ENCODE measurements at regions not wholly inside any gene's neighbourhood (a gene's known extent, or its start where the extent isn't known, plus 50 kb on each side); places are given as distances from the start of the nearest gene placed in this dataset.

DNA sequence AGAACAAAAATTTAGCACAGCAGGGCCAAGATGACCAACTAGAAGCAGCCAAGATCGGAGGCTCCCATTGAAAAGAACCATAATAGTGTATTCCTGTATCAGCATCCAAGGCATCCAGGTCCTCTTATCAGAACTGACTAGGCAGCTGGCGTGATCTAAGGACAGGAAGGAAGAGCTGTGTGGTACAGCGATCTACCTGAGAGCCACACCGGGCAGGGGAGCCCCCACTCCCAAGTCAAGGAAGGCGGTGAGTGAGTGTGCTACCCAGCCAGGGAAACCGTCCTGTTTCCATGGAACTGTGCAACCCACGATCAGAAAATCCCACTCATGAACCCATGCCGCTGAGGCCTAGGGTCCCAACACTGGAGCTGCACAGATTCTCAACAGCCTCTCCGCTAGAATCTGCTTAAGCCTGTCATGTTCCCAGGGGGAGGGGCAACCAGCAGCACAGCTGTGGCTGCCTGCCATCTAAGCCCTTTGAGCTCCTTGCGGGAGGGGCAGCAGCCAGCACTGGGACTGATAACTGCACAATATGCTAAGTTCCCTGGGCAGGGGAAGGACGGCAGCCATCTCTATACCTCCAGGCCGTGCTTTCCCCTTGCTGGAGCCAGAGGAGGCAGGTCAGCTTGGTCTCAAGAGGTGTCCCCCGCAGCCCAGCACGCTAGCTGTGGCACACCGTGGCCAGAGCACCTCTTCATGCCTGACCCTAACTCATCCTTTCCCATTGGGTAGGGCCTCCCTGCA lies 213.0 kb upstream of the SMIM30 start:
- Histone ChIP-seq H3K4me3 (no peak overlapping the region), H3K27ac (no peak overlapping the region), H3K9me3 (no peaks in the 10 kb centered on the region), H3K27me3 (no peaks in the 10 kb centered on the region), H3K36me3 (no peaks in the 10 kb centered on the region), H3K4me1 (ENCODE audit: insufficient read depth) (no peaks in the 10 kb centered on the region)
- 65 to 76% (median 71%) methylated on average over 14 to 15 of the region's 15 CpGs for WGBS, 3 donors
- intact Hi-C loops (cut with DNase I), result no loop called here
- peak in 1 of 5 donors; percentile 4 for DNase-seq
- TF ChIP-seq EP300 (IDR thresholded peaks at IDR 0.05) (no peak), POLR2A (IDR thresholded peaks at IDR 0.05) (no peak)
- TF ChIP-seq, protein P1, sequence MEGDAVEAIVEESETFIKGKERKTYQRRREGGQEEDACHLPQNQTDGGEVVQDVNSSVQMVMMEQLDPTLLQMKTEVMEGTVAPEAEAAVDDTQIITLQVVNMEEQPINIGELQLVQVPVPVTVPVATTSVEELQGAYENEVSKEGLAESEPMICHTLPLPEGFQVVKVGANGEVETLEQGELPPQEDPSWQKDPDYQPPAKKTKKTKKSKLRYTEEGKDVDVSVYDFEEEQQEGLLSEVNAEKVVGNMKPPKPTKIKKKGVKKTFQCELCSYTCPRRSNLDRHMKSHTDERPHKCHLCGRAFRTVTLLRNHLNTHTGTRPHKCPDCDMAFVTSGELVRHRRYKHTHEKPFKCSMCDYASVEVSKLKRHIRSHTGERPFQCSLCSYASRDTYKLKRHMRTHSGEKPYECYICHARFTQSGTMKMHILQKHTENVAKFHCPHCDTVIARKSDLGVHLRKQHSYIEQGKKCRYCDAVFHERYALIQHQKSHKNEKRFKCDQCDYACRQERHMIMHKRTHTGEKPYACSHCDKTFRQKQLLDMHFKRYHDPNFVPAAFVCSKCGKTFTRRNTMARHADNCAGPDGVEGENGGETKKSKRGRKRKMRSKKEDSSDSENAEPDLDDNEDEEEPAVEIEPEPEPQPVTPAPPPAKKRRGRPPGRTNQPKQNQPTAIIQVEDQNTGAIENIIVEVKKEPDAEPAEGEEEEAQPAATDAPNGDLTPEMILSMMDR (IDR thresholded peaks at IDR 0.05), result no peak

DNA sequence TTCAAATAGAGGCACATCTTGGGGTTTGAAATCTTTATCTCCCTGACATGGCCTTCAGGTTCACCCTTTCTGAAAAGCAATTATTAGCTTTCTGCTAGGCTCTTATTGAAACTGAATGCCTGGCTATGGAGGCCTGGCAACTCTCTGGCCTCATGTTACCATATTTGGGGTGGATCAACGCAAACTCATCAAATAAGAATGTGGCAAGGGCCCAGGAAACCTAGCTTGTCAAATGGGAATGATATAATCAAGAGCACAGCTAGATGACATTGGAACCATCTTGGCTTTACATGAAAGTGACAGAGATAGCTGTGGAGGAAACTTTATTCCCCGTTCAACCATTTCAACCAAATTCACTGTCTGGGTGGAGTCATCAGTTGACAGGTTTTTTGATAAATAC lies 202.8 kb upstream of the SMIM30 start:
- Histone ChIP-seq H3K27me3 (no peaks in the 10 kb centered on the region), H3K4me1 (ENCODE audit: insufficient read depth) (no peaks in the 10 kb centered on the region), H3K36me3 (no peaks in the 10 kb centered on the region), H3K9me3 (no peaks in the 10 kb centered on the region), H3K4me3 (no peak overlapping the region), H3K27ac (no peak overlapping the region)
- TF ChIP-seq POLR2A (IDR thresholded peaks at IDR 0.05) (no peak), EP300 (IDR thresholded peaks at IDR 0.05) (no peak)
- TF ChIP-seq, protein P1 (IDR thresholded peaks at IDR 0.05), result no peak
- WGBS, 3 donors, result 68 to 84% (median 71%) methylated on average over 2 of the region's 2 CpGs
- DNase-seq, result no peak
- intact Hi-C loops (cut with DNase I), result no loop called here

DNA sequence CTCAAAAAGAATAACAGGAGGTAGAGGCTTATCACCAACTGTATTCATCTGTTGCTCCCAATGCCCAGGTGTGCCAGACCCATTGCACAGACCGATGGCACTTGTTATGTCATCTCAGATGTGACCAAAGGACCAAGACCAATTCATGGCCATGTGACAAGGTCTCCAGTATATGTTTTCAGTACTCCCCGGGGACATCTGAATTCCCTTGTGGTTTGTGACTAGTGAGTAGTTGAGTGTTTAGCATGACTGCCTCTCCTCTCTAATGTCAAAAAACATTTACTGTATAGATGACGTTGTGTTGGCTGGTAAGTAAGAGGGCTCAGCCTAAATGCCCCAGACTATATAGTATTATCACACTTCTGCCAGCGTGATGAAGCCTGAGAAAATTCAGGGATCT lies 202.1 kb upstream of the SMIM30 start:
- H3K4me1 ChIP-seq (ENCODE audit: insufficient read depth), result no peaks in the 10 kb centered on the region
- H3K9me3 ChIP-seq, result no peaks in the 10 kb centered on the region
- DNase-seq, result no peak
- no peaks in the 10 kb centered on the region for H3K36me3 ChIP-seq
- WGBS, 3 donors, result 86 to 92% (median 89%) methylated on average over 4 of the region's 4 CpGs
- TF ChIP-seq, protein P1 (IDR thresholded peaks at IDR 0.05), result no peak
- TF ChIP-seq EP300 (IDR thresholded peaks at IDR 0.05), result no peak
- no peak for TF ChIP-seq POLR2A (IDR thresholded peaks at IDR 0.05)
- no peak overlapping the region for H3K4me3 ChIP-seq
- intact Hi-C loops (cut with DNase I), result no loop called here
- H3K27ac ChIP-seq, result no peak overlapping the region
- no peaks in the 10 kb centered on the region for H3K27me3 ChIP-seq

DNA sequence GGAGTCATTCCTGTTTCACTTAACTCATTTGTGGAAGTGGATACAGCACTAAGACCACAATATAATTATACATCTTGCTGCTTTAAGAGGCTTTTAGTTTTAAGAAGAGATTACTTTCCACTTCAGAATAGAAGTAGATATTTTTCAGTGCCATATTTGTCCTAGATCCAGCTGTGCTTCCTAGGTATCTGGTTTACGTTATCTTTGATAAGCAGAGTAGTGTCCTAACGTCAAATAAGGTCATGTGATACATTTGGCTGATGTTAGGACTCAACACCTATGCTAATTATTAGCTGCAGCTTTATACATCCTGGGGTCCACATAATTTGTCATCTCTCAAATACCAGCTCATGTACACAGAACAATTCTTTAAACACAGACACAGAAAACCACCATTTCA lies 196.2 kb upstream of the SMIM30 start:
- H3K9me3 ChIP-seq, result no peaks in the 10 kb centered on the region

More for the DNA sequence above, 196.2 kb upstream of the SMIM30 start:
- TF ChIP-seq, protein P1 (IDR thresholded peaks at IDR 0.05), result no peak
- TF ChIP-seq EP300 (IDR thresholded peaks at IDR 0.05), result no peak
- TF ChIP-seq POLR2A (IDR thresholded peaks at IDR 0.05), result no peak
- H3K4me3 ChIP-seq, result no peak overlapping the region
- no peaks in the 10 kb centered on the region for H3K4me1 ChIP-seq (ENCODE audit: insufficient read depth)
- H3K36me3 ChIP-seq, result no peaks in the 10 kb centered on the region
- H3K27ac ChIP-seq, result no peak overlapping the region
- DNase-seq, result no peak
- WGBS, 3 donors, result 8 to 18% (median 12%) methylated on average over 2 of the region's 2 CpGs
- intact Hi-C loops (cut with DNase I), result no loop called here
- H3K27me3 ChIP-seq, result no peaks in the 10 kb centered on the region
